Non-pigmented ciliary epithelial cell (primary cell): ENCODE measurements at regions not wholly inside any gene's neighbourhood (a gene's known extent, or its start where the extent isn't known, plus 50 kb on each side); places are given as distances from the start of the nearest gene placed in this dataset.
"Not testable (repeated sequence)": the region's sequence is repeated elsewhere in the genome, so short reads cannot be mapped to it uniquely, and the experiment has no call there.

Experiments
- DNase-seq: peaks from one replicate; pipeline ENCODE4 v3.0.0-alpha.2; 2010; ENCODE audit warnings: low read depth

DNA sequence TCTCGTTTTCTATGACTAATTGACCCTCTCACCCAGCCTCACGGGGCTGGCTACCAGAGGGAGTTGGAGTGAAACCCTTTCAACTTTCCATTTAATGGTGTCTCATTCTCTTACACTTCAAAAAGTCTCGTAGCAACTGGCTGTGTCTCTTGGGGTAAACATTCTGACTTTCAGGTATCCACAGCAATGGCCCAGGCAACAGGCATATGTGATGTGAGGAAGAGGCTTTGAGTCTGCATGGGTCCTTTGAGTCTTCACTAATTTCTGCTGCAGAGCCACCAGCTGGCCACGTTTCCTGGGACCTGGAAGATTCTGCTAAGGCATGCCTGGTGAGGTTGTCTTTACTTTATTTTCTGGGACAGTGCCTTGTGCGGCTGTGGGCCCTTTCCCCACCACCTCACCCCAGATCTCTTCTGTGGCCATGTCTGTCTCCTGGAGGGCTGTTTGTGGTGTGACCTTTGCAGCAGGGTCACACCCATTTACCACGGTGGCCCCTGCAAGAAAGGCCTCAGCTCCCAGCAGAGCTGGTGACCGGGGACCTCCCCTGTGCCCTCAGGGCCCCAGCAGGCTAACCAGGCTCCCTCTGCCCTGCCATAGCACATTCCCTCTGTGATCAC lies 112.5 kb upstream of the FRG1 start:
- DNase-seq = no peak

- no peak for DNase-seq
These were observed 108.1 kb upstream of the FRG1 start for GRCh38 chr4:189832528-189832927.

GRCh38 chr4:189834616-189835015 lies 106.1 kb upstream of the FRG1 start:
- no peak for DNase-seq

DNA sequence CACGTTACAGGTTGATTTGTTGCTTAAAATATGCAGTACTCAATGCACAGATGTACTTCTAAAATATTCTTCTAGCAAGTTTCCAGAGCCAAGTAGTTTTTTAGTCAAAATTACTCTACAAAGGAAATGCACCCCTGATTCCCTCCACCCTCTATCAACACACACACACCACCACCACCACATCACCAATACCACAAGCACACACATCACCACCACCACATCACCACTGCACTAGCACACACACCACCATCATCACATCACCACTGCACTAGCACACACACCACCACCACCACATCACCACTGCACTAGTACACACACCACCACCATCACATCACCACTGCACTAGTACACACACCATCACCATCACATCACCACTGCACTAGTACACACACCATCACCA lies 105.2 kb upstream of the FRG1 start:
- DNase-seq = no peak

DNA sequence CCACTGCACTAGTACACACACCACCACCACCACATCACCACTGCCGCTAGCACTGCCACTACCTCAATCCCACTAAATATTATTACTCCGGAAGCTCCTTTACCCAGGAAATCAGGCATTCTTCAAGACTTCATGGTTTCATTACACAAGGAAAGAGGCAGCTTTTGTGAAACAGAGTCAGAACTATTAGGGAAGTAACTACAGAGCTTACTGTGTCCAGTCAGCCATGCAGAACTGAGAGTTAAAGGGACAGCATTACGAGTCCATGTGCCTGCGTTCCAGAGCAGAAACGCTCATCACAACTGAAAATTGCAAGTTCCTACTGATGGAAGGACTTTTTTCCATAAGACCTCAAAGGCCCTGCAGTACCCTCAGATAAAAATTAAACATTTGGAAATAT lies 103.2 kb upstream of the FRG1 start:
- DNase-seq = no peak

DNA sequence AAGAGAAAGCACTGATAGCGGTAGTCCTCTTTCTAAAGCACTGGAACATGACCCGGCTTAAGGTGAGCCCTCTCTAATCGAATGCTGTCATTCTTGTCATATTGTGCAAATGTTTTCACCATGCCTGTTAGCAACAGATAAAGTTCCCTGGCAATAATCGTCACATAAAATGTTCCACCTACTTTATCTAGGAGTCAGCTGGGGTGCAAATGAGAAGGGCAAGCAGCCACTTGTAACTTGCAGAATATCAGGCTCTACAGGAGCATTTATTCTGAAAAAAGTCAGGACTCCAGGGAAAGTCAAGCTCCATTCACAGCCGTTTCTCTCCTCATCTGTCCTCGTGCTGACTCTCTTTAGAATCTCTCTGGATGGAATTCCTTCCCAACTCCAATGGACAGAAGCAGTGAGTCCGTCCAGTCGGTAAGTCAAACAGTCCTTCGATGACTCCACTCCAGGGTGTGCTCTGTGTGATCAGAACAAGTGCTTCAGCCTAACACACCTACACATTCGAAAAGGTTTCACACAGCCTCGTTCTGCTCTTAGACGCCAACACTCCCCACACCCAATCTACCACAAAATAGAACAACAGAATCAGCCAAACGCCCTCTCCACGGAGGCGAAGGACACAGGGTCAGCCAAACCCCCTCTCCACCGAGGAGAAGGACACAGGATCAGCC lies 101.7 kb upstream of the FRG1 start:
- no peak for DNase-seq

DNA sequence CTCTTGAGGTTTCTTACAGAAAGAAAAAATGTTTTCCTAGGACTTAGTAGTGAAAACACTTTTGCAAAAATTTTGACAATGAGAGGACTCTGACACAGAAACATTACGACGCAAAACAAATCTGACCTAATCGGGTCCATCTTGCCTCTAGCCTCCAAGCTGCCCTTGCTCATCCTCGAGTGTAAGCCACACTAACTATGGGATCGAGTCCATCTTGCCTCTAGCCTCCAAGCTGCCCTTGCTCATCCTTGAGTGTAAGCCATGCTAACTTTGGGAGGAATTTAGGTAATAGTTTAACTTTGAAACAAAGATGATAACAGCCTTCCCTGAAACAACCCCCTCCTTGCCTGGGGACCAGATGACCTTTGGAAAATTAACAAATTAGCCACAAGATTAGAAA lies 100.3 kb upstream of the FRG1 start:
- no peak for DNase-seq

GRCh38 chr4:189843413-189844009 lies 97.2 kb upstream of the FRG1 start:
- no peak for DNase-seq

- no peak for DNase-seq
These were observed 95.4 kb upstream of the FRG1 start for GRCh38 chr4:189845145-189845846.

- DNase-seq = not testable (repeated sequence)
These were observed 94.6 kb upstream of the FRG1 start for GRCh38 chr4:189846094-189846493.

DNA sequence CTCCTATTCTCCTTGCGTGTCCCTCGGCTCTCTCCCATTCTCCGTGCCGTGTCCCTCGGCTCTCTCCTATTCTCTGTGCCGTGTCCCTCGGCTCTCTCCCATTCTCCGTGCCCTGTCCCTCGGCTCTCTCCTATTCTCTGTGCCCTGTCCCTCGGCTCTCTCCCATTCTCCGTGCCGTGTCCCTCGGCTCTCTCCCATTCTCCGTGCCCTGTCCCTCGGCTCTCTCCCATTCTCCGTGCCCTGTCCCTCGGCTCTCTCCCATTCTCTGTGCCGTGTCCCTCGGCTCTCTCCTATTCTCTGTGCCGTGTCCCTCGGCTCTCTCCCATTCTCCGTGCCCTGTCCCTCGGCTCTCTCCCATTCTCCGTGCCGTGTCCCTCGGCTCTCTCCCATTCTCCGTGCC lies 94.1 kb upstream of the FRG1 start:
- DNase-seq = not testable (repeated sequence)

DNA sequence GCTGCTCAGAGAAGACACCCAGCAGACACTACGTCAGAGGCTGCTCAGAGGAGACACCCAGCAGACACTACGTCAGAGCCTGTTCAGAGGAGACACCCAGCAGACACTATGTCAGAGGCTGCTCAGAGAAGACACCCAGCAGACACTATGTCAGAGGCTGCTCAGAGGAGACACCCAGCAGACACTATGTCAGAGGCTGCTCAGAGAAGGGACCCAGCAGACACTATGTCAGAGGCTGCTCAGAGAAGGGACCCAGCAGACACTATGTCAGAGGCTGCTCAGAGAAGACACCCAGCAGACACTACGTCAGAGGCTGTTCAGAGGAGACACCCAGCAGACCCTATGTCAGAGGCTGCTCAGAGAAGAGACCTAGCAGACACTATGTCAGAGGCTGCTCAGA lies 92.0 kb upstream of the FRG1 start:
- not testable (repeated sequence) for DNase-seq

GRCh38 chr4:189850239-189850856 lies 90.3 kb upstream of the FRG1 start:
- DNase-seq = no peak

GRCh38 chr4:189858435-189858834 lies 82.2 kb upstream of the FRG1 start:
- no peak for DNase-seq

GRCh38 chr4:189861101-189861500 lies 79.6 kb upstream of the FRG1 start:
- no peak for DNase-seq

DNA sequence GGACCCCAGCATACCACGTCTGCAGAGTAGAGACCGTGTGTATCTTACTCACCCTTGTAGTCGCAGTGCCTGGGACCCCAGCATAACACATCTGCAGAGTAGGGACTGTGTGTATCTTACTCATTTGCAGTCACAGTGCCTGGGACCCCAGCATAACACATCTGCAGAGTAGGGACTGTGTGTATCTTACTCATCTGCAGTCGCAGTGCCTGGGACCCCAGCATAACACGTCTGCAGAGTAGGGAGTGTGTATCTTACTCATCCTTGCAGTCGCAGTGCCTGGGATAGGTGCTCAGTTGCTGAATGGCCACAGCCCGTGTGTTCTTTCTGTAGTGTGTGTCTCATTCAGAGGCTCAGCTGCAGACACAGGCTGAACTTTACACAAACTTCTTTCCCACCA lies 71.4 kb upstream of the FRG1 start:
- no peak for DNase-seq

DNA sequence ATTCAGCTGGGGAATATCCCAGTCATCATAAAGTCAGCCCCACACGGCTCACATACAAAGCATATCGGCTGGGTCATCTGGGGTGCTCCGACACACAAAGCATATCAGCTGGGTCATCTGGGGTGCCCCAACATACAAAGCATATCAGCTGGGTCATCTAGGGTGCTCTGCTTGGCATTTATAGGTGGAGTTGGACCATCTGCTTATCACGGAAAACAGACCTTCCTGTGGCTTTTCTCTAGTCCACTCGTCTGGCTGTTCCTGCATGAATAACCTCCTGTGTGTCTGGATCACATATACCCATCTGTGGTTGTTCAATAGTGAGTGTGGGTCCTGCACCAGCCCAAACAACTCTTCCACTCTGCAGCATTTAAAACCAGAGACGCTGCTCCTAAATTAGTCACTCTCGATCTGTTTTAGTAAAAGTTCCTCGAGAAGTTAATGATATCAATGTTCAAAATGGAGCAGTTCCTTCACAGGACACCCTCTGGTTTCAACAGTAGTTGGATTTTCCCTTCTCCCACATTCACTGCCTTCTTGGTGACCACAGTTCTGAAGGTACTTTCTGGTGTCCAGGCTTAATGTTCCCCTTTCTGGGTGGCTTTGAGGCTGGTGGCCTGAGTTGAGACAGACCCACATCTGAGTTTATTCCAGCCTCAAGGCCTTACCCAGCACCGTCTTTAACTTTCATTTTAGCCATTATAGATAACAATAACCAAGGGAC lies 70.0 kb upstream of the FRG1 start:
- DNase-seq = no peak

DNA sequence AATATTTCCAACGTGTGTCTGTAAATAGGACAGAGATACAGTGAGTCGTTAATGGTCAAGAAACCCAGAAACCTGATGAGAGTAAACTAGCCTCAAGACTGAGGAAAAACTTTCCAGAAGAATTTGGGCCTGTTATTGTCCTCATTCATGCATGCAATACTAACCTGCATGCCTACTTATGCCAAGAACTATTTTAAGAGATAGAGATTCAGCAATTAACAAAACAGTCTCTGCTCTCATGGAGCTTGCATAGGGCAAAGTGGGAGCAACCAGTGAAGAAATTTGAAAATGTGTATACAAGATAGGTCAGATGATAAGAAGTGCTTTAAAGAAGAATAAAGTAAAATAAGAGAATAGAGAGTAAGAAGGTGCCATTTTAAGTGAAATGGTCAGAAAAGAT lies 66.1 kb upstream of the FRG1 start:
- DNase-seq = no peak

GRCh38 chr4:189881190-189881589 lies 59.5 kb upstream of the FRG1 start:
- not testable (repeated sequence) for DNase-seq

DNA sequence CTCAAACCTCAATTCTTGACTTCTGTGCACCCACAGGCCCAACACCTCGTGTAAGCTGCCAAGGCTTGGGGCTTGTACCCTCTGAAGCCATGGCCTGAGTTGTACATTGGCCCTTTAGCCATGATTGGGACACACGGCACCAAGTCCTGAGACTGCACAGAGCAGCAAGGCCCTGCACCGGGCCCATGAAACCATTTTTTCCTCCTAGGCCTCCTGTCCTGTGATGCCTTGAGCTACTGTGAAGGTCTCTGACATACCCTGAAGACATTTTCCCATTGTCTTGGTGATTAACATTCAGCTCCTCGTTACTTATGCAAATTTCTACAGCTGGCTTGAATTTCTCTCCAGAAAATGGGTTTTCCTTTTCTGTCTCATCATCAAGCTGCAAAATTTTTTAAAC lies 52.3 kb upstream of the FRG1 start:
- not testable (repeated sequence) for DNase-seq
